ENCODE measurements at regions not wholly inside any gene's neighbourhood (a gene's known extent, or its start where the extent isn't known, plus 50 kb on each side); places are given as distances from the start of the nearest gene placed in this dataset.
"Not testable (repeated sequence)": the region's sequence is repeated elsewhere in the genome, so short reads cannot be mapped to it uniquely, and the experiment has no call there.

DNA sequence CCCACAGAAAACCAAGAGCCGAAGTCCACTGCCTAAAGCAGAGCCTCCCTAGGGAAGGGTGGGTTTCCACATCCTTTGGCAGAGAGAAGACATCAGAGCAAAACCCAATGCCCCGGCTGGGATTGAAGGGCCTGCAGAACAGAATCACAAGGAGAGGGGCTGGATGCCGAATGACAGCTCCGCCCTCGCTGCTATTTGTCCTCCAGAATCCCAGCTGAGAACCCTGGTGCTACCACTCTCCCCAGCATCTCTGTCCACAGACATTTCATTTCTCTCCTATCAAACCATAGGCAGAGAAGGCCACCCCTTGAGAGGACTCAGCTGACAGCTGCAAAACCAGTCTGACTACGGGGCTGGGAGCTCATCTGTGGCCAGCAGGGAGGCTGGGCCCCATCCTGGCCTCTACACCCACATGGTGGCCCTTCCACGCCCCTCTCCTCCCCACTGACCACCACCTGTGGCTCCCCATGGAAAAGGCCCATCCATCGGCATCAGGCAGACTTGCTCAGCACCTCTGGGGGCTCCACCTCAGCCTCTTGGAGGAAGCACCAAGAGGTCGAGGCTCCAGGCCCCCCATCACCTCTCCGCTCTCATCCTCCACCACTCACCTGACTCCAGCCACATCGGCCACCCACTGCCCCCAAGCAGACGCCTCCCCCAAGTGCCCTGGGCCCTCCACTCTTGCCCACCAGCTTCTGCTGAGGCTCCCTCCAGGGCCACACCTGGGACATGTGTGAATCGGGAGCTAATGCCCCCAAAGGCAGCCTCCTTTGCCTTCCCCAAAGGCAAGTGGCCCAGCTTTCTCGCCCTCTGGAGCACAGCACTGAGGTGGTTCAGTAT lies 288.5 kb downstream of the C16orf95 start:
- no peak for DNase-seq (ENCODE audit: low read depth in 2 of 2)

DNA sequence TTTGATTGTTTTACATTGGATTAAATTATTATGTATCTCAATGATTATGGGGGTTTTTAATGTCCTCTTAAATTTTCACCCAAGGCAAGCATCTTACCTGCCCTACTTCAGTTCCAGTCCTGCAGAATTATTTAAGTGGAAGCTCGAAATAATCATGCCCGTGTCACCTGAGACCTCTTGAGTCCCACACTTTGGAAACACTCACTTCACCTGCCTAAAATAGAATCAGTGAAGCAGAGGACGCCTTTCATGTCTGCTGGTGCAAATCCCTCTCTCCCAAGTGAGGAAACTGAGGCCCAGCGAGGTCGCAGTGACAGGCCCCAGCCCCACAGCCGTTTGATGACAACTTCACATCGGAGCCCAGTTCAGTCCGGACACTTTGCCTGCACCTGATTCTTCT lies 284.6 kb downstream of the C16orf95 start:
- DNase-seq (ENCODE audit: low read depth in 2 of 2): no peak

DNA sequence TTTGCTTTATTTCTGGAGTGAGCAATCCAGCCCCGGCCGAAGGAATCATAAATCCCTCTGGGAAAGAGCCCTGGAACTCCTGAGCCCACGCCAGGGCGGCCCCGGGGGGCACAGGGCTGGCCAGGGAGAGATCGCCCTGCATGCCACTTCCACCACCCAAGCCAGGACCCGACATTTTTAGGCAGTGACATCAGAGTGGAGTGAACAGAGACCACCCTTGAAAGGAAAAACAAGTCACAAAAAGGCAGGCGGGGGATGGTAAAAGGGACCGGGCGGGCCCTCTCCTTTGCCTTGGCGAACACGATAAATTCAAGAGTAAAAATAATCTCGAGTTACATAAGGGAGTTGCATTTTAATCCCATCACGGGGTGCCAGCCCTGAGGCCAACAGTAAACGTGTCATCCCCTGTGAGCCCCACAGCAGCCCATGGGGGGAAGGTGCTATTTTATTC lies 284.1 kb downstream of the C16orf95 start:
- DNase-seq (ENCODE audit: low read depth in 2 of 2): no peak

- DNase-seq (ENCODE audit: low read depth in 2 of 2): no peak
Observed at GRCh38 chr16:87033541-87034300, 283.5 kb downstream of the C16orf95 start.

GRCh38 chr16:87034317-87034716 lies 282.9 kb downstream of the C16orf95 start:
- no peak for DNase-seq (ENCODE audit: low read depth in 2 of 2)

- DNase-seq (ENCODE audit: low read depth in 2 of 2): no peak
Observed at GRCh38 chr16:87035053-87035452, 282.1 kb downstream of the C16orf95 start.

GRCh38 chr16:87037012-87037411 lies 280.2 kb downstream of the C16orf95 start:
- DNase-seq (ENCODE audit: low read depth in 2 of 2): no peak

DNA sequence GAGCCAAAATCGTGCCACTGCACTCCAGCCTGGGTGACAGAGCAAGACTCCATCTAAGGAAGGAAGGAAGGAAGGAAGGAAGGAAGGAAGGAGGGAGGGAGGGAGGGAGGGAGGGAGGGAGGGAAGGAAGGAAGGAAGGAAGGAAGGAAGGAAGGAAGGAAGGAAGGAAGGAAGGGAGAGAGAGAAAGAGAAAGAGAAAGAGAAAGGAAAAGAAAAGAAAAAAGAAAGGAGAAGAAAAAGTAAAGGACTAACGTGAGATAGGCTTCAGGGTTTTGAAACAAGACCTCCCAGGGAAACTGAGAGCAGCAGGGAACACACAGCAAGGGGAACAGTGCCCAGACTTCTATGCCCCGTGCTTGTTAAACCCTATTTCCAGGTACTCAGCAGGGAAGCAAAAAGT lies 278.7 kb downstream of the C16orf95 start:
- DNase-seq (ENCODE audit: low read depth in 2 of 2): not testable (repeated sequence)

- DNase-seq (ENCODE audit: low read depth in 2 of 2): no peak
Observed at GRCh38 chr16:87040169-87041117, 276.7 kb downstream of the C16orf95 start.

- DNase-seq (ENCODE audit: low read depth in 2 of 2): no peak
Observed at GRCh38 chr16:87041286-87041685, 275.9 kb downstream of the C16orf95 start.

DNA sequence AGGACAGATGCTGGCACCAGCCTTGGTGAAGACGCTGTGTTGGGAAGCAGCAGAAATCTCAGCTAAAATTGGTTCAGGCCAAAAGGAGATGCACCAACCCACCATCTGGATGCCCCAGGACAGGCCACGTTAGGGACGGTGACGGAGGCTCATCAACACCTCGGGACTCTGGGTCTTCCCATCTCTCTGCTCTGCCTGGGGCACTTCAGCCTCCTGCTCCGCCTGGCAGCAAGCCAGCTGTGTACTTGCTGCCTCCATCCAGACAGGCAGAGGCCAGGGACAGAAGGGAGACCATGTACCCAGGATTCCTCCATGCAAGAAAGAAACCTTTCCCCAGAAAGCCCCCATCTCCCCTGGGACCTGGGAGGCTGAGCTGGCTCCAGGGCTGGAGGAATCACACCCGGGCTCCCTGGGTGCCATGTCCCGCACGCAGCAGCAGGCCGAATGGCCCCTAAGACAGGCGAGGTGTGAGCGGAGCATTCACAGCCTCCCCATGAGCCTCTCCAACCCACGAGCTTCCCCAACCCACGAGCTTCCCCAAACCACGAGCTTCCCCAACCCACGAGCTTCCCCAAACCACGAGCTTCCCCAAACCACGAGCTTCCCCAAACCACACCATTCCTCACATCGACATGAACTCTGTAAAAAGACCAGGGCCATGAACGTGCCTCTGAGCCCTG lies 274.5 kb downstream of the C16orf95 start:
- no peak for DNase-seq (ENCODE audit: low read depth in 2 of 2)

DNA sequence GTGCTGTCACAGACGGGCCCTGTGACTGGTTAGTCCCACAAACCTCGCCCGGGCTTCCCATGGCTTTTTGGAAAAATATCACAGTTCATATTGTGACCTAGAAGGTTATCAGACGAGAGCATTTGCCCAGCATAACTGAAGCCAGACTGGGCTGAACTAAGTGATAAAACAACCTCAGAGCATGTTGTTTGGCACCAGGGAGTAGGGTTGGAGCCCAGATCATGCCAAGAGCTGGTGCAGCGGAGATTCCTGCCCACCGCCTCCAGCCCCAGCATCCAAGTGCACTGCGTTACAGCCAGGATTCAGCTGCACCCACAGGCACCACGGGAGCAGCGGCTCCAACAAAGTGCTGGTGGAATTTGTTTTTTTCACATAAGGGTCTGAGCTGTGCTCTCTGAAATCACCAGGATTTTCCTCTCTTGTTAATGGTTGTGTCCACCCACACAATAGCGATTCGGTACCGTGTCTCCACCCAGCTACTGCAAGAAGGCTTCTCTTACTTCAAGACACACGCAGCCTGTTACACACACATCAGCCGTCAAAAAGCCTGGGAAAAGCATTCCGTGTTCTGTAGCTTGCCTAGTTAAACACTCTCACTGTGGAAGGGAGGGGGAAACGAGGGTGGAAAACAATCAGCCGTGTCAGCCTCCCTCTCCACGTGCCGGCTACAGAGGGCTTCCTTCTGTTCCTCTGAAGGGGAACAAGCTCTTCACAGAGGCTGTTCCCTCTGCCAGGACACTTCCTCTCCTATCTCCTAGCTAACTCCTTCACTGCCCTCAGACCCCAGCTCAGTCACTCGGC lies 273.8 kb downstream of the C16orf95 start:
- no peak for DNase-seq (ENCODE audit: low read depth in 2 of 2)

DNA sequence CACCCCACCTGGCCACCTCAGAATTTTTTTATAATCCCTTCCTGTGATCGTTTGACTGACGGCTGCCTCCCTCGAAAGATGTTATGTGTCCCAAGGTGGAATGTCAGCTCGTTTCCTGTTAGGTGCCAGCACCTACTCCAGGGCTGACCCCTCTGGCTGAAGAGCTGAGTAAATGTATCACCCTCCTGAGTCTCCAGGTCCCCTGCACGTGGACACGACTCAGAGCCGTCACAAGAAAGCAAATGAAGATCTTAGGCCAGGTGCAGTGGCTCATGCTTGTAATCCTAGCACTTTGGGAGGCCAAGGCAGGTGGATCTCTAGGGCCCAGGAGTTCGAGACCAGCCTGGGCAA lies 273.2 kb downstream of the C16orf95 start:
- DNase-seq (ENCODE audit: low read depth in 2 of 2): no peak

DNA sequence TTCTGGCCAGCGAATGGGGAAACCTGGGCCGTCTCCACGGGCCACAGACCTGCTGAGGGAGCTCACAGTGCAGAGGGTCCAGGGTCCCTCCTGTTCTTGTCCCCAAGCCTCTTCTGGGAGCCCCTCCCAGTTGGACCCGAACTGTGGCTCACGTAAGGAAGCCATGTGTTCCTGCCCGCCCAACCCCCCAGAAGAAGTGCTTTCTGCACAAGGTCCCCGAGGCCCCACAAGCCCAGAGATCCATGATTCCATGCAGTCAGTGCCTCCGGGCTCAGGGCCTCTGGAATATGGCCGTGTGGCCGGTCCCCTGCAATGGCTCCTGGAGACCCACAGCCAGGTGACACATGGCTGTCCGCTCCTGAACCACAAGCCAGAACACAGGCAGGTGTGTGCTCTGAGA lies 272.4 kb downstream of the C16orf95 start:
- no peak for DNase-seq (ENCODE audit: low read depth in 2 of 2)

- DNase-seq (ENCODE audit: low read depth in 2 of 2): no peak
Observed at GRCh38 chr16:87045466-87046216, 271.6 kb downstream of the C16orf95 start.

DNA sequence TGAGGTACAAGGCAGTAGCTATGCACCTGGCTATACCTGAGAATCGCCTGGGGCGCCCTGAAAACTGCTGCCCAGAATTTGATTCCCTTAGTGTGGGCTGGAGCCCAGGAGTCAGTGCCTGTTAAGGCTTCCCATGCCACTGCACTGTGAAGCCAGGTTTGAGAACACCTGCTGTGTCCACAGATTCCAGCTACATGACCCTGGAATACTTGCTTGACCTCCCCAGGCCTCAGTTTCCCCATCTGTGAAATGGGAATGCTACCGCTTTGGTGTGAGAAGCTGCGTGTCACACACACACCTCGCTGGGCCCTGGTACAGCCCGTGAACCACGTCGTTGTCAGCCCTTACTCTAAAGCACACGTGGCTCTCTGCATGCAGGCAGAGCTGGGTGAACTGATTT lies 271.0 kb downstream of the C16orf95 start:
- DNase-seq (ENCODE audit: low read depth in 2 of 2): no peak

DNA sequence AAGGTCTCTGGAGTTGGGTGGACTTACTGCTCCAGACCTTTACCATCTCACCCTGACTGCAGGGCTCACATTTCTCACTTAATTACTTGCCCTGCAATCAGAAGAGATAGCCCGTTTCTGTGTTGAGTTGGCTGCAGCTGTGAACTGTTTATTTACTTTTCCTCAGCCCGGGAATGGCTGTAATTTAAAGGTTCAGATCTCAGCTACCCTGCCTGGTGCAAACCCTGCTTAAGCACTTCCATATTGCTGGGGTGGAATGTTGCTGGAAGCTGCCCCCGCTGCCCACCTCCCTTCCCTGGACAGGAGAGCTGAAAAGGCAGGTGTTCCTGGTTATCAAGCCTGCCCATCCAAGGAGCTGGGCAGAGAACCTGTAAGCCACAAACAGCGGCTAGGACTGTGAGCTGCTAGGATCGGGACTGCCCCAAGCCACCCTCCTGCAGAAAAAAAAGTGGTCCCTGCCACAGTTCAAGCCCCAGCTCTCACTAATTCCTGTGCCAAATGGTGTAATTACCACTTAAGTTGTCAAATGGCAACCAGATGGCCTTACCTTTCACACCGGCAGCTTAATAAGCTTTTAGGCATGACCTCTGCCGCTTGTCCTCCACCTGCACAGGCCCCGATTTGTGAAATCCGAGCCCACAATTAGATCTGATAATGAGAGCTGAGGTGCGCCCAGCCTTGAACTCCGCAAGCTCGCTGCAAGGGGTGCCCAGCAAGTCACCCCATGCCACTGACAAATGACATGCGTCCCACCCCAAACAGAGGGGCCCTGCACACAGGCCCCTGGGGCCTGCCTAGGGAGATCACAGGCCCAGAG lies 269.8 kb downstream of the C16orf95 start:
- no peak for DNase-seq (ENCODE audit: low read depth in 2 of 2)

DNA sequence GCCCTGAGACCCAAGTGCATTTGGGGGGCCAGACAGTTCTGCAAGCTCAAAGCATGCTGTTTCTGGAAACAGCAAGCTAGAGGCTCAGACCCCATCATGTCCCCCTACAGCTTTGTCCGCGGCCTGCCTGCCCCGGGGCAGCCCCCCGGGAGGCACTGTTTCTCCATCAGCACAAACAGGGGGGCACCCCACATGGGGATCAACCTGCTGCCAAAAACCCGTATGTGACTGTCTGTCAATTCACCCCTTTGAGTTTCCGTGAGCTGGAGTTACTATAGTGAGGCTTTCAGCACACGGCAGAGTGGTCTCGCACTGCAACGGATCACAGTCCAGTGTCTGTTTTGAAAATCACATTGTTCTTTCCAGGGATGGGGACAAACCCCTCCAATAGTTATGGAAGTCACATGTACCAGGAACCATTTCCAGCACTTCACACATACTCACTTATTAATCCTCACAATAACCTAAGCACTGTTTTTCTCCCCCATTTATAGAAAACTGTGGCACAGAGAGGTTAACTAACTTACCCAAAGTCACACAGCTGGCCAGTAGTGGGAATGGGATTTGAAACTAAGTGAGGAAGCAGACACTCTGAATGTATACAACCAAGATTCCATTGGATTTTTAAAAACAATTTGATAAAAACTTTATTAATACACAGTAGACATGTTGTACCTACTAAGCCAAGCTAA lies 269.0 kb downstream of the C16orf95 start:
- DNase-seq (ENCODE audit: low read depth in 2 of 2): no peak

Measured in stimulated activated CD4-positive, alpha-beta T cell treated with anti-CD3 and anti-CD28 coated beads, Interleukin-4, amount 100 ng/mL, for 48 hours (primary cell).